ENCODE measurements at regions not wholly inside any gene's neighbourhood (a gene's known extent, or its start where the extent isn't known, plus 50 kb on each side); places are given as distances from the start of the nearest gene placed in this dataset.

- H3K27ac ChIP-seq (ENCODE audit: low read length) = no peak overlapping the region
- no peaks in the 10 kb centered on the region for H3K9me3 ChIP-seq (ENCODE audit: control insufficient read depth, low read length)
- intact Hi-C loops (cut with DNase I) = no loop called here
- DNase-seq = no peak
- H3K4me3 ChIP-seq (ENCODE audit: low read length) = no peak overlapping the region
- peaks cover 2% of the 10 kb centered on the region for H3K4me1 ChIP-seq (ENCODE audit: control insufficient read depth, insufficient read depth, low read length)
- ATAC-seq = no peak
- WGBS = 63% methylated on average over 4 of the region's 4 CpGs
- H3K27me3 ChIP-seq (ENCODE audit: control insufficient read depth, insufficient read depth) = no peaks in the 10 kb centered on the region
Observed at GRCh38 chr3:28847736-28848135, 433.1 kb upstream of the RBMS3 start.

GRCh38 chr3:28850186-28850585 is 430.7 kb upstream of the RBMS3 start:
- no peaks in the 10 kb centered on the region for H3K9me3 ChIP-seq (ENCODE audit: control insufficient read depth, low read length)
- intact Hi-C loops (cut with DNase I) = no loop called here
- WGBS = 56% methylated on average over 1 of the region's 1 CpG
- peak in 1 of 3 donors; percentile 53 for DNase-seq
- H3K27ac ChIP-seq (ENCODE audit: low read length) = no peak overlapping the region
- no peak overlapping the region for H3K4me3 ChIP-seq (ENCODE audit: low read length)
- no peaks in the 10 kb centered on the region for H3K27me3 ChIP-seq (ENCODE audit: control insufficient read depth, insufficient read depth)
- peak; percentile 79 to 92 for ATAC-seq
- H3K4me1 ChIP-seq (ENCODE audit: control insufficient read depth, insufficient read depth, low read length) = peaks cover 2% of the 10 kb centered on the region

GRCh38 chr3:28853830-28854229 is 427.0 kb upstream of the RBMS3 start:
- Histone ChIP-seq H3K4me1 (ENCODE audit: control insufficient read depth, insufficient read depth, low read length) (peaks cover 2% of the 10 kb centered on the region), H3K4me3 (ENCODE audit: low read length) (no peak overlapping the region), H3K27ac (ENCODE audit: low read length) (no peak overlapping the region), H3K9me3 (ENCODE audit: control insufficient read depth, low read length) (no peaks in the 10 kb centered on the region), H3K27me3 (ENCODE audit: control insufficient read depth, insufficient read depth) (no peaks in the 10 kb centered on the region)
- ATAC-seq = no peak
- no peak for DNase-seq
- intact Hi-C loops (cut with DNase I) = no loop called here
- WGBS = 38% methylated on average over 1 of the region's 1 CpG

- DNase-seq (no peak), ATAC-seq (no peak)
- Histone ChIP-seq H3K27ac (ENCODE audit: low read length) (no peak overlapping the region), H3K4me1 (ENCODE audit: control insufficient read depth, insufficient read depth, low read length) (no peaks in the 10 kb centered on the region), H3K9me3 (ENCODE audit: control insufficient read depth, low read length) (no peaks in the 10 kb centered on the region), H3K27me3 (ENCODE audit: control insufficient read depth, insufficient read depth) (no peaks in the 10 kb centered on the region), H3K4me3 (ENCODE audit: low read length) (no peak overlapping the region)
- WGBS = 78% methylated on average over 3 of the region's 3 CpGs
- intact Hi-C loops (cut with DNase I) = no loop called here
Observed at GRCh38 chr3:28856796-28857195, 424.1 kb upstream of the RBMS3 start.

GRCh38 chr3:28859897-28860296 is 421.0 kb upstream of the RBMS3 start:
- H3K27me3 ChIP-seq (ENCODE audit: control insufficient read depth, insufficient read depth) = no peaks in the 10 kb centered on the region
- no peak for DNase-seq
- H3K4me3 ChIP-seq (ENCODE audit: low read length) = no peak overlapping the region
- intact Hi-C loops (cut with DNase I) = no loop called here
- H3K9me3 ChIP-seq (ENCODE audit: control insufficient read depth, low read length) = no peaks in the 10 kb centered on the region
- H3K27ac ChIP-seq (ENCODE audit: low read length) = no peak overlapping the region
- peak in 1 of 2 donors; percentile 34 for ATAC-seq
- no peaks in the 10 kb centered on the region for H3K4me1 ChIP-seq (ENCODE audit: control insufficient read depth, insufficient read depth, low read length)

- no peak overlapping the region for H3K27ac ChIP-seq (ENCODE audit: low read length)
- H3K27me3 ChIP-seq (ENCODE audit: control insufficient read depth, insufficient read depth) = no peaks in the 10 kb centered on the region
- no peaks in the 10 kb centered on the region for H3K4me1 ChIP-seq (ENCODE audit: control insufficient read depth, insufficient read depth, low read length)
- no peak overlapping the region for H3K4me3 ChIP-seq (ENCODE audit: low read length)
- no peaks in the 10 kb centered on the region for H3K9me3 ChIP-seq (ENCODE audit: control insufficient read depth, low read length)
- DNase-seq (peak; percentile 59 to 83 (median 79)), ATAC-seq (peak; percentile 87 to 92)
- intact Hi-C loops (cut with DNase I) = no loop called here
- WGBS = 45% methylated on average over 4 of the region's 4 CpGs
Observed at GRCh38 chr3:28860307-28860706, 420.6 kb upstream of the RBMS3 start.

- no peak overlapping the region for H3K4me3 ChIP-seq (ENCODE audit: low read length)
- H3K27ac ChIP-seq (ENCODE audit: low read length) = no peak overlapping the region
- intact Hi-C loops (cut with DNase I) = no loop called here
- no peaks in the 10 kb centered on the region for H3K9me3 ChIP-seq (ENCODE audit: control insufficient read depth, low read length)
- 97% methylated on average over 7 of the region's 7 CpGs for WGBS
- no peak for DNase-seq
- no peak for ATAC-seq
- H3K27me3 ChIP-seq (ENCODE audit: control insufficient read depth, insufficient read depth) = no peaks in the 10 kb centered on the region
- no peaks in the 10 kb centered on the region for H3K4me1 ChIP-seq (ENCODE audit: control insufficient read depth, insufficient read depth, low read length)
Observed at GRCh38 chr3:28863186-28863585, 417.7 kb upstream of the RBMS3 start.

- no peak overlapping the region for H3K27ac ChIP-seq (ENCODE audit: low read length)
Observed at GRCh38 chr3:28867836-28868235, 413.0 kb upstream of the RBMS3 start.

GRCh38 chr3:28868897-28869296 is 412.0 kb upstream of the RBMS3 start:
- H3K9me3 ChIP-seq (ENCODE audit: control insufficient read depth, low read length) = no peaks in the 10 kb centered on the region

More at GRCh38 chr3:28867836-28868235, 413.0 kb upstream of the RBMS3 start:
- DNase-seq (no peak), ATAC-seq (no peak)
- Histone ChIP-seq H3K4me1 (ENCODE audit: control insufficient read depth, insufficient read depth, low read length) (no peaks in the 10 kb centered on the region), H3K9me3 (ENCODE audit: control insufficient read depth, low read length) (no peaks in the 10 kb centered on the region), H3K4me3 (ENCODE audit: low read length) (no peak overlapping the region), H3K27me3 (ENCODE audit: control insufficient read depth, insufficient read depth) (no peaks in the 10 kb centered on the region)
- intact Hi-C loops (cut with DNase I) = no loop called here
- 38% methylated on average over 2 of the region's 2 CpGs for WGBS

GRCh38 chr3:28877912-28878311 is 403.0 kb upstream of the RBMS3 start:
- ATAC-seq = no peak
- Histone ChIP-seq H3K27ac (ENCODE audit: low read length) (no peak overlapping the region), H3K27me3 (ENCODE audit: control insufficient read depth, insufficient read depth) (no peaks in the 10 kb centered on the region), H3K4me3 (ENCODE audit: low read length) (no peak overlapping the region), H3K9me3 (ENCODE audit: control insufficient read depth, low read length) (no peaks in the 10 kb centered on the region), H3K4me1 (ENCODE audit: control insufficient read depth, insufficient read depth, low read length) (no peaks in the 10 kb centered on the region)
- intact Hi-C loops (cut with DNase I) = no loop called here
- DNase-seq = no peak
- WGBS = 84% methylated on average over 1 of the region's 1 CpG

More at GRCh38 chr3:28868897-28869296, 412.0 kb upstream of the RBMS3 start:
- no peak for DNase-seq
- Histone ChIP-seq H3K4me3 (ENCODE audit: low read length) (no peak overlapping the region), H3K27ac (ENCODE audit: low read length) (no peak overlapping the region), H3K27me3 (ENCODE audit: control insufficient read depth, insufficient read depth) (no peaks in the 10 kb centered on the region), H3K4me1 (ENCODE audit: control insufficient read depth, insufficient read depth, low read length) (no peaks in the 10 kb centered on the region)
- no peak for ATAC-seq
- intact Hi-C loops (cut with DNase I) = no loop called here
- 79% methylated on average over 2 of the region's 2 CpGs for WGBS

- H3K27me3 ChIP-seq (ENCODE audit: control insufficient read depth, insufficient read depth) = no peaks in the 10 kb centered on the region
- intact Hi-C loops (cut with DNase I) = no loop called here
- DNase-seq = no peak
- WGBS = 44% methylated on average over 1 of the region's 1 CpG
- no peak for ATAC-seq
- no peaks in the 10 kb centered on the region for H3K9me3 ChIP-seq (ENCODE audit: control insufficient read depth, low read length)
- H3K27ac ChIP-seq (ENCODE audit: low read length) = no peak overlapping the region
- no peak overlapping the region for H3K4me3 ChIP-seq (ENCODE audit: low read length)
- H3K4me1 ChIP-seq (ENCODE audit: control insufficient read depth, insufficient read depth, low read length) = no peaks in the 10 kb centered on the region
Observed at GRCh38 chr3:28890373-28890772, 390.5 kb upstream of the RBMS3 start.

GRCh38 chr3:28891485-28891884 is 389.4 kb upstream of the RBMS3 start:
- no peaks in the 10 kb centered on the region for H3K27me3 ChIP-seq (ENCODE audit: control insufficient read depth, insufficient read depth)
- intact Hi-C loops (cut with DNase I) = no loop called here
- H3K9me3 ChIP-seq (ENCODE audit: control insufficient read depth, low read length) = no peaks in the 10 kb centered on the region
- ATAC-seq (no peak), DNase-seq (no peak)
- 93% methylated on average over 4 of the region's 4 CpGs for whole genome bisulfite sequencing
- H3K4me1 ChIP-seq (ENCODE audit: control insufficient read depth, insufficient read depth, low read length) = no peaks in the 10 kb centered on the region
- no peak overlapping the region for H3K4me3 ChIP-seq (ENCODE audit: low read length)
- no peak overlapping the region for H3K27ac ChIP-seq (ENCODE audit: low read length)
